Dedifferentiated amniotic fluid mesenchymal stem cell (primary cell): ENCODE measurements at regions not wholly inside any gene's neighbourhood (a gene's known extent, or its start where the extent isn't known, plus 50 kb on each side); places are given as distances from the start of the nearest gene placed in this dataset.
"Not testable (repeated sequence)": the region's sequence is repeated elsewhere in the genome, so short reads cannot be mapped to it uniquely, and the experiment has no call there.

Experiments
- DNase-seq: peaks from one replicate; pipeline ENCODE4 v3.0.0-alpha.2; 2016; ENCODE audit errors: extremely low spot score

GRCh38 chr5:125081101-125081500 lies 334.7 kb upstream of the ZNF608 start:
- DNase-seq, result no peak

- DNase-seq, result peak; percentile 89
Observed at GRCh38 chr5:125083981-125084380, 337.5 kb upstream of the ZNF608 start.

GRCh38 chr5:125085797-125086505 lies 339.5 kb upstream of the ZNF608 start:
- DNase-seq, result no peak

- DNase-seq, result no peak
Observed at GRCh38 chr5:125088522-125089105, 342.2 kb upstream of the ZNF608 start.

- not testable (repeated sequence) for DNase-seq
Observed at GRCh38 chr5:125092138-125092537, 345.7 kb upstream of the ZNF608 start.

- peak; percentile 32 for DNase-seq
Observed at GRCh38 chr5:125093776-125094175, 347.3 kb upstream of the ZNF608 start.

GRCh38 chr5:125100342-125100741 lies 353.9 kb upstream of the ZNF608 start:
- DNase-seq, result no peak

- DNase-seq, result no peak
Observed at GRCh38 chr5:125100951-125101350, 354.5 kb upstream of the ZNF608 start.

- no peak for DNase-seq
Observed at GRCh38 chr5:125103459-125103858, 357.0 kb upstream of the ZNF608 start.

- no peak for DNase-seq
Observed at GRCh38 chr5:125106271-125106670, 359.8 kb upstream of the ZNF608 start.

GRCh38 chr5:125106881-125107280 lies 360.4 kb upstream of the ZNF608 start:
- DNase-seq, result no peak

GRCh38 chr5:125109293-125109692 lies 362.9 kb upstream of the ZNF608 start:
- DNase-seq, result no peak

- no peak for DNase-seq
Observed at GRCh38 chr5:125109816-125110215, 363.4 kb upstream of the ZNF608 start.

GRCh38 chr5:125112196-125112595 lies 365.8 kb upstream of the ZNF608 start:
- no peak for DNase-seq

- DNase-seq, result no peak
Observed at GRCh38 chr5:125113328-125113727, 366.9 kb upstream of the ZNF608 start.

GRCh38 chr5:125115195-125115525 lies 368.7 kb upstream of the ZNF608 start:
- DNase-seq, result no peak

GRCh38 chr5:125117566-125117965 lies 371.1 kb upstream of the ZNF608 start:
- no peak for DNase-seq

- DNase-seq, result no peak
Observed at GRCh38 chr5:125120012-125120411, 373.6 kb upstream of the ZNF608 start.

- DNase-seq, result no peak
Observed at GRCh38 chr5:125125031-125125823, 378.8 kb upstream of the ZNF608 start.

- DNase-seq, result no peak
Observed at GRCh38 chr5:125126050-125126449, 379.6 kb upstream of the ZNF608 start.

- no peak for DNase-seq
Observed at GRCh38 chr5:125129151-125129806, 382.8 kb upstream of the ZNF608 start.

- no peak for DNase-seq
Observed at GRCh38 chr5:125130591-125130990, 384.2 kb upstream of the ZNF608 start.
